GM12878 (cell line): ENCODE measurements at regions not wholly inside any gene's neighbourhood (a gene's known extent, or its start where the extent isn't known, plus 50 kb on each side); places are given as distances from the start of the nearest gene placed in this dataset.

ENCODE experiments used
- ATAC-seq: fragments of 200-7000 bp; cut with Tn5 transposase; 3 replicates; pipeline ENCODE4 v1.9.1; 2020; ENCODE audit warnings: mild to moderate bottlenecking, moderate library complexity
- BruUV-seq: library from RNA; stranded (reverse); fragments of 400-500 nt; replicated peaks from 2 replicates; lab custom pipeline; 2021; lab: Mats Ljungman, UMichigan
- CTCF ChIA-PET: fragments of 300-600 bp; sonication (Branson Sonifier 250); formaldehyde crosslinking; extraction: SDS; loops from one replicate; lab custom pipeline; 2021; ENCODE audit warnings: inconsistent platforms; lab: Yijun Ruan, JAX
- POLR2A ChIA-PET: fragments of 350-600 bp; formaldehyde crosslinking; extraction: SDS; loops from one replicate; lab custom pipeline; 2021; ENCODE audit warnings: inconsistent platforms; lab: Charles Lee
- RAD21 ChIA-PET: fragments of 300-600 bp; sonication (Branson Sonifier 250); formaldehyde crosslinking; loops from one replicate; lab custom pipeline; 2023; ENCODE audit warnings: antibody characterized with exemption; ENCODE audit not compliant: unreplicated experiment; lab: Charles Lee
- SMC1A ChIA-PET: fragments of 300-600 bp; sonication (Branson Sonifier 250); formaldehyde crosslinking; loops from one replicate; lab custom pipeline; 2023; ENCODE audit not compliant: unreplicated experiment, uncharacterized antibody; lab: Charles Lee
- DNase-seq: peaks from one replicate; pipeline ENCODE4 v3.0.0-alpha.2; 2011; ENCODE audit warnings: low read depth, low spot score
- FAIRE-seq: peaks from 3 replicates; lab custom pipeline; 2011; peaks lifted over from hg19 to GRCh38; lab: Jason Lieb, UNC
- H2AFZ ChIP-seq: 2 replicates; pipeline ENCODE4 v1.6.0; 2011; ENCODE audit warnings: low read depth, low read length, control low read depth; ENCODE audit not compliant: control insufficient read depth
- H3K27ac ChIP-seq: 2 replicates; pipeline ENCODE4 v1.5.1; 2011; ENCODE audit warnings: control low read depth; ENCODE audit not compliant: control insufficient read depth, insufficient read depth
- H3K27me3 ChIP-seq, 2 experiments: replicated peaks in 1 of 2; 2 replicates each; pipeline versions ENCODE4 v1.6.0 to v1.6.1; 2011; ENCODE audit warnings: low read length in 1 of 2; ENCODE audit not compliant: control insufficient read depth in 2 of 2, insufficient read depth in 2 of 2
- H3K36me3 ChIP-seq, 2 experiments: 2 replicates each; pipeline ENCODE4 v1.5.1; 2011; ENCODE audit warnings: low read length in 1 of 2; ENCODE audit not compliant: control insufficient read depth in 2 of 2, insufficient read depth in 2 of 2
- H3K4me1 ChIP-seq: 2 replicates; pipeline ENCODE4 v1.6.1; 2011; ENCODE audit warnings: mild to moderate bottlenecking, low read length, moderate library complexity, mixed read lengths; ENCODE audit not compliant: control insufficient read depth, insufficient read depth
- H3K4me2 ChIP-seq: 2 replicates; pipeline ENCODE4 v1.6.0; 2011; ENCODE audit warnings: control low read depth; ENCODE audit not compliant: control insufficient read depth, insufficient read depth
- H3K4me3 ChIP-seq: fragments of 200-600 bp; sonication (generic); 2 replicates; pipeline ENCODE4 v1.5.1; 2016
- H3K79me2 ChIP-seq: 2 replicates; pipeline ENCODE4 v1.6.0; 2011; ENCODE audit warnings: low read length; ENCODE audit not compliant: control insufficient read depth, insufficient read depth
- H3K9ac ChIP-seq: 2 replicates; pipeline ENCODE4 v1.8.0; 2011; ENCODE audit warnings: low read length, control low read depth, mixed read lengths; ENCODE audit not compliant: control insufficient read depth, insufficient read depth
- H3K9me3 ChIP-seq: replicated peaks from 3 replicates; pipeline ENCODE4 v1.5.1; 2011; ENCODE audit warnings: mild to moderate bottlenecking, low read length; ENCODE audit not compliant: control insufficient read depth, insufficient read depth
- H4K20me1 ChIP-seq: 2 replicates; pipeline ENCODE4 v1.6.0; 2011; ENCODE audit not compliant: control insufficient read depth, insufficient read depth
- BCL11A ChIP-seq: IDR thresholded peaks from 2 replicates; pipeline ENCODE4 v1.6.1; 2011; ENCODE audit warnings: low read depth, low read length
- CEBPB ChIP-seq, 2 experiments: fragments of 150-350 bp in 1 of 2; IDR thresholded peaks; 2 replicates each; pipeline ENCODE4 v1.6.1; 2012 to 2014; ENCODE audit warnings: low read depth in 2 of 2, low read length in 2 of 2, borderline replicate concordance in 1 of 2, inconsistent platforms in 1 of 2
- EED ChIP-seq: sonication (generic); IDR thresholded peaks from 2 replicates; pipeline ENCODE4 v1.6.1; 2016; ENCODE audit warnings: antibody characterized with exemption, low read depth
- GABPA ChIP-seq: IDR thresholded peaks from 2 replicates; pipeline ENCODE4 v1.6.1; 2014; ENCODE audit warnings: antibody characterized with exemption, low read depth, mild to moderate bottlenecking, inconsistent platforms
- NR2F1 ChIP-seq: fragments of 450-650 bp; conservative IDR thresholded peaks from 2 replicates; pipeline ENCODE4 v1.6.1; 2017; ENCODE audit warnings: mild to moderate bottlenecking
- RFX5 ChIP-seq: IDR thresholded peaks from 2 replicates; pipeline ENCODE4 v1.6.1; 2011; ENCODE audit warnings: low read depth, low read length, improper control_type of control experiment
- SP1 ChIP-seq: IDR thresholded peaks from one replicate; pipeline ENCODE4 v1.6.1; 2011; ENCODE audit warnings: low read depth, low read length
- STAT3 ChIP-seq: IDR thresholded peaks from 2 replicates; pipeline ENCODE4 v1.6.1; 2011; ENCODE audit warnings: low read depth, low read length, improper control_type of control experiment
- TARDBP ChIP-seq: IDR thresholded peaks from 2 replicates; pipeline ENCODE4 v1.6.1; 2016; ENCODE audit warnings: borderline replicate concordance
- WGBS: methylation state at CpG from one replicate; pipeline ENCODE4 v1.1.6; 2016; ENCODE audit warnings: low lambda C conversion rate; ENCODE audit not compliant: insufficient replicate concordance, insufficient coverage; ENCODE audit errors: missing lambda C conversion rate; 5-methylcytosine and 5-hydroxymethylcytosine counted together
- in situ Hi-C: fragments of 300-500 bp; cut with MboI; formaldehyde crosslinking; loops from 9 replicates; pipeline ENCODE4 v1.14.3; 2018; ENCODE audit warnings: mixed read lengths
- intact Hi-C: fragments of 100-400 bp; cut with micrococcal nuclease; formaldehyde crosslinking; loops from one replicate; pipeline ENCODE4 v1.14.2; 2022; ENCODE audit not compliant: unreplicated experiment
- TF ChIP-seq, protein P1 (sequence below): fragments of 450-650 bp; IDR thresholded peaks from 2 replicates; pipeline ENCODE4 v1.6.1; 2018; ENCODE audit warnings: borderline replicate concordance, mild to moderate bottlenecking; ENCODE audit not compliant: partially characterized antibody
- TF ChIP-seq, protein P2 (sequence below): fragments of 450-650 bp; IDR thresholded peaks from 2 replicates; pipeline ENCODE4 v1.6.1; 2017; ENCODE audit warnings: mild to moderate bottlenecking, moderate library complexity
- TF ChIP-seq, protein P3 (sequence below): fragments of 450-650 bp; IDR thresholded peaks from 2 replicates; pipeline ENCODE4 v1.6.1; 2017; ENCODE audit warnings: antibody characterized with exemption, mild to moderate bottlenecking, moderate library complexity
- TF ChIP-seq, protein P4 (sequence below): fragments of 450-650 bp; IDR thresholded peaks from 2 replicates; pipeline ENCODE4 v1.6.1; 2017; ENCODE audit warnings: borderline replicate concordance

DNA sequence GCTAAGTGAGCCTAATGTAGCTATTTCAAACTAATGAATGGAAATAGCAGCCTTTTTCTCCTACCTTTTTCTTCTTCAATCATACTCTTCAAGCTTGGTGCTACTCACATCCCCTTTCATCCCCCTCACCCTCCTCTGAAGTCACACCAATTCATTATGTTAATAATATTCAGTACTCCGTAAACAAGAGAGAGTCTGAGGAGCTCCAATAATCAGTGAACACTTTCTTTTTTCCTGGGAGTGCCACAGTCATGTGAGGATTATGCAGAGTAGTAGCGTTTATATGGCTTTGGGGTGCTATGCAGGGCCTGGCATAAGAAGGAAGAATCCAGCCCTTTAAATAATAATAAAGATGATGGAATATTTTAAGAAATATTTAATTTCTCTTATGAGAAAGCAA, 354.3 kb upstream of the CTNND2 start (continued):
- TF ChIP-seq, protein P1, sequence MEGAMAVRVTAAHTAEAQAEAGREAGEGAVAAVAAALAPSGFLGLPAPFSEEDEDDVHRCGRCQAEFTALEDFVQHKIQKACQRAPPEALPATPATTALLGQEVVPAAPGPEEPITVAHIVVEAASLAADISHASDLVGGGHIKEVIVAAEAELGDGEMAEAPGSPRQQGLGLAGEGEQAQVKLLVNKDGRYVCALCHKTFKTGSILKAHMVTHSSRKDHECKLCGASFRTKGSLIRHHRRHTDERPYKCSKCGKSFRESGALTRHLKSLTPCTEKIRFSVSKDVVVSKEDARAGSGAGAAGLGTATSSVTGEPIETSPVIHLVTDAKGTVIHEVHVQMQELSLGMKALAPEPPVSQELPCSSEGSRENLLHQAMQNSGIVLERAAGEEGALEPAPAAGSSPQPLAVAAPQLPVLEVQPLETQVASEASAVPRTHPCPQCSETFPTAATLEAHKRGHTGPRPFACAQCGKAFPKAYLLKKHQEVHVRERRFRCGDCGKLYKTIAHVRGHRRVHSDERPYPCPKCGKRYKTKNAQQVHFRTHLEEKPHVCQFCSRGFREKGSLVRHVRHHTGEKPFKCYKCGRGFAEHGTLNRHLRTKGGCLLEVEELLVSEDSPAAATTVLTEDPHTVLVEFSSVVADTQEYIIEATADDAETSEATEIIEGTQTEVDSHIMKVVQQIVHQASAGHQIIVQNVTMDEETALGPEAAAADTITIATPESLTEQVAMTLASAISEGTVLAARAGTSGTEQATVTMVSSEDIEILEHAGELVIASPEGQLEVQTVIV: no peak

DNA sequence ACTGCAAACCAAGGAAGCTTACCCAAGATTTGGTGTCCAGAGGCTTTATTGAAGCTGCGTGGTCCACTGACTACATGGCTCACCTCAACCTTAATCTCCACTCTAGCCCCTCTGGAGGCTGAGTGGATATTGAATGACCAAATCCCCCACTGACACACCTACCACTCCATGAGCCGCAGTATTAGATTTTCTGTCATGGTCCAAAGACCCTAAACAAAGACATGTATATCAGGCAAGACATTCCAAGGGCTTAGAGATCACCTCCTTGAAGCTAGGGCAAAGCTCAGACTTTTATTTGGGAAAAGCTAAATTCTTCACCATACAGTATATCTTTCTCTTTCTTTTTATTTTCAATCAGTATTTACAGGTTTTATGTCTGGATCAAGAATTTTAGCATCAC, 346.2 kb upstream of the CTNND2 start:
- no peaks in the 10 kb centered on the region for H3K9me3 ChIP-seq
- H3K4me1 ChIP-seq: no peaks in the 10 kb centered on the region
- no peaks in the 10 kb centered on the region for H3K36me3 ChIP-seq
- ATAC-seq: no peak
- in situ Hi-C loops: no loop called here
- H2AFZ ChIP-seq: no peak overlapping the region
- SMC1A ChIA-PET: interaction anchor here (1.3 to 1.5 kb wide), 2 partner anchors 9 to 13 kb away, joined by 3 to 5 read pairs; no protein-coding TSS in a partner anchor
- BruUV-seq: no TSS peak
- WGBS: 0% methylated on average over 2 of the region's 2 CpGs
- no peaks in the 10 kb centered on the region for H3K79me2 ChIP-seq
- no peak for DNase-seq
- CTCF ChIA-PET: interaction anchor here (2.3 kb wide), 1 partner anchor 13 kb away, joined by 4 read pairs; no protein-coding TSS in a partner anchor
- H3K4me2 ChIP-seq: no peak overlapping the region
- H3K27me3 ChIP-seq: no peaks in the 10 kb centered on the region
- no peak overlapping the region for H3K4me3 ChIP-seq
- H3K9ac ChIP-seq: no peak overlapping the region
- intact Hi-C loops: no loop called here
- POLR2A ChIA-PET: no interaction called here
- H3K27ac ChIP-seq: no peak overlapping the region
- no peak for FAIRE-seq
- RAD21 ChIA-PET: interaction anchor here (1.2 kb wide), 1 partner anchor 28 kb away, joined by 3 read pairs; no protein-coding TSS in a partner anchor
- no peaks in the 10 kb centered on the region for H4K20me1 ChIP-seq
- TF ChIP-seq, protein P2, sequence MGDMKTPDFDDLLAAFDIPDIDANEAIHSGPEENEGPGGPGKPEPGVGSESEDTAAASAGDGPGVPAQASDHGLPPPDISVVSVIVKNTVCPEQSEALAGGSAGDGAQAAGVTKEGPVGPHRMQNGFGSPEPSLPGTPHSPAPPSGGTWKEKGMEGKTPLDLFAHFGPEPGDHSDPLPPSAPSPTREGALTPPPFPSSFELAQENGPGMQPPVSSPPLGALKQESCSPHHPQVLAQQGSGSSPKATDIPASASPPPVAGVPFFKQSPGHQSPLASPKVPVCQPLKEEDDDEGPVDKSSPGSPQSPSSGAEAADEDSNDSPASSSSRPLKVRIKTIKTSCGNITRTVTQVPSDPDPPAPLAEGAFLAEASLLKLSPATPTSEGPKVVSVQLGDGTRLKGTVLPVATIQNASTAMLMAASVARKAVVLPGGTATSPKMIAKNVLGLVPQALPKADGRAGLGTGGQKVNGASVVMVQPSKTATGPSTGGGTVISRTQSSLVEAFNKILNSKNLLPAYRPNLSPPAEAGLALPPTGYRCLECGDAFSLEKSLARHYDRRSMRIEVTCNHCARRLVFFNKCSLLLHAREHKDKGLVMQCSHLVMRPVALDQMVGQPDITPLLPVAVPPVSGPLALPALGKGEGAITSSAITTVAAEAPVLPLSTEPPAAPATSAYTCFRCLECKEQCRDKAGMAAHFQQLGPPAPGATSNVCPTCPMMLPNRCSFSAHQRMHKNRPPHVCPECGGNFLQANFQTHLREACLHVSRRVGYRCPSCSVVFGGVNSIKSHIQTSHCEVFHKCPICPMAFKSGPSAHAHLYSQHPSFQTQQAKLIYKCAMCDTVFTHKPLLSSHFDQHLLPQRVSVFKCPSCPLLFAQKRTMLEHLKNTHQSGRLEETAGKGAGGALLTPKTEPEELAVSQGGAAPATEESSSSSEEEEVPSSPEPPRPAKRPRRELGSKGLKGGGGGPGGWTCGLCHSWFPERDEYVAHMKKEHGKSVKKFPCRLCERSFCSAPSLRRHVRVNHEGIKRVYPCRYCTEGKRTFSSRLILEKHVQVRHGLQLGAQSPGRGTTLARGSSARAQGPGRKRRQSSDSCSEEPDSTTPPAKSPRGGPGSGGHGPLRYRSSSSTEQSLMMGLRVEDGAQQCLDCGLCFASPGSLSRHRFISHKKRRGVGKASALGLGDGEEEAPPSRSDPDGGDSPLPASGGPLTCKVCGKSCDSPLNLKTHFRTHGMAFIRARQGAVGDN: no peak
- no peak for TF ChIP-seq GABPA
- no peak for TF ChIP-seq STAT3
- TF ChIP-seq, protein P3, sequence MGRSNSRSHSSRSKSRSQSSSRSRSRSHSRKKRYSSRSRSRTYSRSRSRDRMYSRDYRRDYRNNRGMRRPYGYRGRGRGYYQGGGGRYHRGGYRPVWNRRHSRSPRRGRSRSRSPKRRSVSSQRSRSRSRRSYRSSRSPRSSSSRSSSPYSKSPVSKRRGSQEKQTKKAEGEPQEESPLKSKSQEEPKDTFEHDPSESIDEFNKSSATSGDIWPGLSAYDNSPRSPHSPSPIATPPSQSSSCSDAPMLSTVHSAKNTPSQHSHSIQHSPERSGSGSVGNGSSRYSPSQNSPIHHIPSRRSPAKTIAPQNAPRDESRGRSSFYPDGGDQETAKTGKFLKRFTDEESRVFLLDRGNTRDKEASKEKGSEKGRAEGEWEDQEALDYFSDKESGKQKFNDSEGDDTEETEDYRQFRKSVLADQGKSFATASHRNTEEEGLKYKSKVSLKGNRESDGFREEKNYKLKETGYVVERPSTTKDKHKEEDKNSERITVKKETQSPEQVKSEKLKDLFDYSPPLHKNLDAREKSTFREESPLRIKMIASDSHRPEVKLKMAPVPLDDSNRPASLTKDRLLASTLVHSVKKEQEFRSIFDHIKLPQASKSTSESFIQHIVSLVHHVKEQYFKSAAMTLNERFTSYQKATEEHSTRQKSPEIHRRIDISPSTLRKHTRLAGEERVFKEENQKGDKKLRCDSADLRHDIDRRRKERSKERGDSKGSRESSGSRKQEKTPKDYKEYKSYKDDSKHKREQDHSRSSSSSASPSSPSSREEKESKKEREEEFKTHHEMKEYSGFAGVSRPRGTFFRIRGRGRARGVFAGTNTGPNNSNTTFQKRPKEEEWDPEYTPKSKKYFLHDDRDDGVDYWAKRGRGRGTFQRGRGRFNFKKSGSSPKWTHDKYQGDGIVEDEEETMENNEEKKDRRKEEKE: no peak
- TF ChIP-seq BCL11A: no peak
- TF ChIP-seq TARDBP: no peak
- TF ChIP-seq NR2F1: no peak
- TF ChIP-seq SP1: no peak
- TF ChIP-seq, protein P4, sequence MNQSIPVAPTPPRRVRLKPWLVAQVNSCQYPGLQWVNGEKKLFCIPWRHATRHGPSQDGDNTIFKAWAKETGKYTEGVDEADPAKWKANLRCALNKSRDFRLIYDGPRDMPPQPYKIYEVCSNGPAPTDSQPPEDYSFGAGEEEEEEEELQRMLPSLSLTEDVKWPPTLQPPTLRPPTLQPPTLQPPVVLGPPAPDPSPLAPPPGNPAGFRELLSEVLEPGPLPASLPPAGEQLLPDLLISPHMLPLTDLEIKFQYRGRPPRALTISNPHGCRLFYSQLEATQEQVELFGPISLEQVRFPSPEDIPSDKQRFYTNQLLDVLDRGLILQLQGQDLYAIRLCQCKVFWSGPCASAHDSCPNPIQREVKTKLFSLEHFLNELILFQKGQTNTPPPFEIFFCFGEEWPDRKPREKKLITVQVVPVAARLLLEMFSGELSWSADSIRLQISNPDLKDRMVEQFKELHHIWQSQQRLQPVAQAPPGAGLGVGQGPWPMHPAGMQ: no peak
- TF ChIP-seq EED: no peak
- no peak for TF ChIP-seq CEBPB (IDR thresholded peaks at IDR 0.05; ENCODE audit: borderline replicate concordance in 1 of 2, low read depth in 2 of 2, low read length in 2 of 2)
- TF ChIP-seq RFX5: no peak
